Superior temporal gyrus (tissue), 1 donor: ENCODE measurements at regions not wholly inside any gene's neighbourhood (a gene's known extent, or its start where the extent isn't known, plus 50 kb on each side); places are given as distances from the start of the nearest gene placed in this dataset.

Experiments used
- DNase-seq: peaks from one replicate; pipeline ENCODE4 v3.0.0-alpha.2; 2016; ENCODE audit errors: extremely low spot score

GRCh38 chr10:89887406-89887805 lies 186.0 kb downstream of the KIF20B start:
- DNase-seq, result no peak

GRCh38 chr10:89887830-89888229 lies 186.4 kb downstream of the KIF20B start:
- DNase-seq, result no peak

GRCh38 chr10:89888321-89889070 lies 187.1 kb downstream of the KIF20B start:
- peak; percentile 40 for DNase-seq

- no peak for DNase-seq
Measured at GRCh38 chr10:89889606-89890005, 188.2 kb downstream of the KIF20B start.

GRCh38 chr10:89891006-89891535 lies 189.7 kb downstream of the KIF20B start:
- DNase-seq, result no peak

- DNase-seq, result no peak
Measured at GRCh38 chr10:89894051-89894450, 192.7 kb downstream of the KIF20B start.

GRCh38 chr10:89900554-89900953 lies 199.2 kb downstream of the KIF20B start:
- DNase-seq, result no peak

GRCh38 chr10:89901895-89902294 lies 200.5 kb downstream of the KIF20B start:
- DNase-seq, result no peak

GRCh38 chr10:89904755-89905154 lies 203.4 kb downstream of the KIF20B start:
- DNase-seq, result no peak

GRCh38 chr10:89909752-89910151 lies 208.4 kb downstream of the KIF20B start:
- no peak for DNase-seq

- no peak for DNase-seq
Measured at GRCh38 chr10:89915021-89915420, 213.6 kb downstream of the KIF20B start.

GRCh38 chr10:89915968-89916367 lies 214.6 kb downstream of the KIF20B start:
- no peak for DNase-seq

GRCh38 chr10:89916468-89917215 lies 215.3 kb downstream of the KIF20B start:
- no peak for DNase-seq

- no peak for DNase-seq
Measured at GRCh38 chr10:89921403-89921802, 220.0 kb downstream of the KIF20B start.

- no peak for DNase-seq
Measured at GRCh38 chr10:89923661-89924060, 222.3 kb downstream of the KIF20B start.

GRCh38 chr10:89924261-89924660 lies 222.9 kb downstream of the KIF20B start:
- DNase-seq, result no peak

- no peak for DNase-seq
Measured at GRCh38 chr10:89926736-89927135, 225.3 kb downstream of the KIF20B start.

- DNase-seq, result no peak
Measured at GRCh38 chr10:89929282-89930026, 228.1 kb downstream of the KIF20B start.

GRCh38 chr10:89937494-89937893 lies 236.1 kb downstream of the KIF20B start:
- DNase-seq, result no peak

- DNase-seq, result no peak
Measured at GRCh38 chr10:89940076-89940475, 238.7 kb downstream of the KIF20B start.

GRCh38 chr10:89942217-89942616 lies 240.8 kb downstream of the KIF20B start:
- no peak for DNase-seq

GRCh38 chr10:89944138-89944537 lies 242.7 kb downstream of the KIF20B start:
- no peak for DNase-seq
